ENCODE measurements at regions not wholly inside any gene's neighbourhood (a gene's known extent, or its start where the extent isn't known, plus 50 kb on each side); places are given as distances from the start of the nearest gene placed in this dataset.
A peak's percentile ranks its signal among the peaks of the same experiment; 100 is the strongest.
"Not testable (repeated sequence)": the region's sequence is repeated elsewhere in the genome, so short reads cannot be mapped to it uniquely, and the experiment has no call there.

DNA sequence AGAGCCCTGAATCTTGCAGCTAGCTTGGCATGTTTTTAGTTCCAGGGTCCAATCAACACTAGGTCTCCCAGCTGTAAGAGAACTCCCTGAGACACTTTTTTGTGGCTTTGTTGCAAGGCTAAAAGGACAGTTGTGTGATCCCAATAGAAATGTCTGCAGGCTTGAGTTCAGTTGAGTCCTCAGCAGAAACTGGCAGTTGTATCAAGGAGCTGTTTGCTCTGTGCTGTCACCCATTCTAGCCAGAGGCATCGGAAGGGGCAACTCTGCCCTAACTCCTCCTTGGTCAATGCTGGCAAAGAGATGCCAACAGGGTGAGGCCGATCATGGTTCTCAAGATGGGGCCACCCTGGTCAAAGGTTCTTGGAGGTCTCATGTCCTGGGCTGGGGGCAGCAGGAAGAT lies 224.1 kb downstream of the BUB3 start:
- DNase-seq, result no peak

DNA sequence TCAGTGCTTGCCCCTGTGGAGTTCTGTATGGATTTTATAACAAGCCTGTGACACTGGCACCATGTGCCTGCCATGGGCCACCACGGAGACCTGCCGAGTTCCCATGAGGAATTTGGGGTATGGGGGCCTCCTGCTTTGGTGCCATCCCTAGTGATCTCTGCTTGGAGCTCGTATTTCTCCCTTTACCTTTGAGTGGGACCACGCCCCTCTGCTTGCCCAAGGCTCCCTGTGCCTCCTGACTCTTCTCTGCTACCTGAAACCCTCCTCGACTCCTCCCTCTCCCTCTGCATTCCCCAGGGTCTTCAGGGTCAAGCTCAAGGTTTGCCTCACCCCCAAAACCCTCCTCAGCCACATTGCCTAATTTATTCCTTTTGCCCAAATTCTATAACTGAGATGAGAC lies 225.0 kb downstream of the BUB3 start:
- no peak for DNase-seq

DNA sequence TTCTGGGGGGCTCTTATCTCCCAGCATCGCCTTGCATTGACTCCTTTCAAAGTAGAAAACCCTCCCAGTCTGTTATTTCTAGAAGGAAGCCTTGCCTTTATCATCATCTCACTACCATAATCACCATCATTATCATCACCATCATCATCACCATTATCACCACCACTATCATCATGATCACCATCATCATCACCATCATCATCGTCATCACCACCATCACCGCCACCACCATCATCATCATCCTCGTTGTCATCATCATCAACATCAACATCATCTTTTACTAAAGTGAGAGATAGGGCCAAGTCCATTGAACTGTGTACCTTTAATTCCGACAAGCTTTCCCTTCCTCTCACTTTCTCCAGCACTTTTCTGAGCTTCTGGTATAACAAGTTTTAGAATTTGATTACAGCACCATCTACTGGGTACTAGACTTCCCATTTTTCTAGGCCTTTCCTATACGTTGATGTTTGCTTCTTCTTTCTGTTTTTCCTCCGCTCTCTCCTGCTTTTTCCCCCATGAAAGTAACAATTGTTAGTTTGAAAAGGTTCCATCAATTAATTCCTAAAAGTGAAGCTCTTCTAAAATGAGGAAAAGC lies 226.4 kb downstream of the BUB3 start:
- peak; percentile 46 for DNase-seq

DNA sequence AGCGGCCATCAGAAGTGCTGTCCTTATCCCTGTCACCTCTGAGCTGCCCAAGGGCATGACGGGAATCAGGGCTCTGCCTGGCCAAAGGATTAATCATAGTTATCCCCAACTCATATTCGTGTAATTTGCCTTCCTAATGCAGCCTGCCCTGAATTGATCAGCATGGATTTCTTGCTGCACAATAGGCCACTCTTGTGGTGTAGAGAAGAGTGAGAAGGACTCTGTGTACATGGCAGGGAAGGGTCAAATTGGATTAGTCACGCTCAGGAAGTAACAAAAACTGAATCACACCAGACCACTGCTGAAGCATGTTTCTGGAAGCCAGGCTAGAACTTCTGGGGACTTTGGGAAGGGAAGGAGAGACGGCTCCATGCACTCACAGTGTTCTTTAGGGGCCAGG lies 227.0 kb downstream of the BUB3 start:
- no peak for DNase-seq

DNA sequence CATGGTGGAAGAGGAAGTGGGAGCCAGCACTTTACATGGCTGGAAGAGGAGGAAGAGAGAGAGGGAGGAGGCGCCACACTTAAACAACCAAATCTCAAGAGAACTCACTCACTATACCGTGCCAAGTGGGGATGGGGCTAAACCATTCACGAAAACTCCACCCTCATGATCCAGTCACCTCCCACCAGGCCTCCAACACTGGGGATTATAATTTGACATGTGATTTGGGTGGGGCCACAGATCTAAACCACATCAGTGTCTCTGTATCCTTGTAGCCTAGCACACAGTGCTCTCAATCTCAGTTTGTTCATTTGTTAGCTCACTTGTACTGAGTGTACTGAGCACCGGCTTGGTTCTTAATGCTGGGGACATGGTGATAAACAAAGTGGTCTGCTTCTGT lies 228.3 kb downstream of the BUB3 start:
- no peak for DNase-seq

DNA sequence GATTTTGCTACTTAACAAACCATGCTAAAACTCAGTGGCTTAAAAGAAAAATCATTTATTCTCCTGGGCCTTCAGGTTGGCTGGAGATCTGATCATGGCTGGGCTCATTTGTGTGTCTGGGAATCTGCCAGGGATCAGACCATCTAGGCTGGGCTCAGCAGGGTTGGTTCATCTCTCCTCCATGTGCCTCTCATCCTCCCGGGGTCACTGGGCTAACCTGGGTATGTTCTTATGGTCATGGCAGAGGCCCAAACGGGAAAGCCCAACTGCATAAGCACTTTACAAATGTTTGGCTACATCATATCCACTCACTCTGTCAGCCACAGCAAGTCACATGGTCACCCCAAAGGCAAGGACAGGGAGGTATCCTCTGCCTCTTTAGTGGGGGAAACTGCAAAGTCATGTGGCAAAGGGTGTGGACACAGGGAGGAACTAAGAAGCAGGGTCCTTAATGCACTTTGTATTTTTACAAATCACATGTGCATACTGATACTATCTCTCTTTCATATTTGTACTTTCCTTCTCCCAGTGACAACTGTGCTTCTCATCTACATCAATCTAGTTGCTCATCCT lies 231.4 kb downstream of the BUB3 start:
- no peak for DNase-seq

DNA sequence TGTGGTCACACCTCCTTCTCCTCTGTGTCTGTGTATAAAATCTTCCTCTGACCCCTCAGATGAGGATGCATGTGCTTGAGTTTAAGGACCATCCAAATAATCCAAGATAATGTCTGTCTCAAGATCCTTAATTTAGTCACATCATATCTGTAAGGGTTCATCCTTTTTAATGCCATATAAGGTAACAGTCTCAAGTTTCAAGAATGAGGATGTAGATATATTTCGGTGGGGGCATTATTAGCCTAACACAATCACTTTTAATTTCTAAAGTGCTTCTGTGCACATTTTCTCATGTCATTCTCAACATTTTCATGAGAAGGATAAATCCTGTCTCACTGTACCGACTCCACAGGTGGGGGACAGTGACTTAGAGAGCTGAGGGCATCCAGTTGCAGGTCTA lies 235.3 kb downstream of the BUB3 start:
- no peak for DNase-seq

DNA sequence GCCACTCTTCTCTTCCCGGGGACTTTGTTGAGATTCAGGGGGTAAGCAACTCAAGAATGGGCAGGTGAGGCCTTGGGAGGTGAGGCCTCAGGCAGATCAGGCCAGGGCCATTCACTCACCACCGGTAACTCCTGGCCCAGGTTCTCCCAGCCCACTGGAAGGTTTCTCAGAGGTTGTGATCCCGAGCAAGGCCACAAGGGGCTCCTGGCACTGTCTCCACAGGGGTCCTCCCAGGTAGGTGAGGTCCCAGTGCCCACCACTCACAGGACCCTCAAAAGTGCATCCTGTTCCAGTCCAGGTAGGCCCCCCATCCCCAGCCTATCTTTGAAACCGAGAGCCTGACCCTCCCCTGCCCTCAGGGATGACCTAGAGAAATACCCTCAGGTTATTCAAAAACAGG lies 236.1 kb downstream of the BUB3 start:
- no peak for DNase-seq

DNA sequence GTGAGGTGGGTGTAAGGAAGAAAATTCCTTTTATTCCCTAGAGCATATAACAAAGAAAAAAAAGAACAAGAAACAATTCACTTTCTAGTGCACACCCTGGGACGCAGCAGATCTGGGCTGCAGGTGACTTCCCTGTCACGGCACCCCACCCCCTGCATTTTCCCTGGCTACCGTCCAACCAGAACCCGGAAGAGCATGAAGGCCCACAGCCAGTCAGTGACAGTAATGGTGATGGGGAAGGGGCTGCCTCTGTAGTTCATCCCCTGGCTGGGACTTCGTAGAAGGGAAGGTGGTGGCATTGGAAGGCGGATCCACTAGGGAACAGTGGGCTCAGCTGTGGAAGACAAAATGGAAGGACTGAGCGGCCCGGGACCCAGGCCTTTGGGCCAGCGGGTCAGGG lies 236.7 kb downstream of the BUB3 start:
- DNase-seq, result no peak

DNA sequence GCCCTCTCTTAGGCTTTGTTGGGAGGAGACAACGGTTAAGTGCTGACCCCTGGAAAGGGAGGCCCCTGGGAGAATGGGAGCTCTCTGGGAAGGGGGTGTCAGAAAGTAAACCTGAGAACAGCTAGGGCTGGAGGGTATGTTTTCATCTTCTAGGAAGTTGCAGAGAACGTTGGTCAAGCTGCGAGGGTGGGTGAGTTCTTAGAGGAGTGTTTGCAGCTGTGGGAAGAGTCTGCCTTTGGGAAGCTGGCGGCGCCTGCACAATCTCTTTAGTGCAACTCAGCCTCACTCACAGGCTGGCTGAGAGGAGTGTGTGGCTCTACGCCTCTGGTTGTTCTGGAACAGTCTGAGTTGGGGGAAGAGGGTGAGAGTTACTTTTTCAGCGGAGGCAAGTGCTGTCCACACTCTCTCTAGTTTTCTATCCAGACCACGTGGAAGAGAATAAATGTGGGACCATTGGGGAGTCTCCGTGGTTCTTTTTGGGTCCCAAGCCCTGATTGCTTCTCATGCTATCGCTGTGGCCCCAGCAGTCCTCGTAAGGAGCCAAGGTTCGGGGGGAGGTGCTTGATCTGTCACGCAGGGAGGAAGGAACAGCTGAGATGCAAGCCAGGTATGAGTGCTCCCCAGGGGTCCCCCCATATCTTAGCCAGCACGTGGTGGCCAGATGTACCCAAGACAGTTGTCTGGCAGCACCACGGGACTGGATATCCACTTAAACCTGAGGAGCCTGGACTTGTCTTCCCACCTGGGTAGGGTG lies 237.2 kb downstream of the BUB3 start:
- DNase-seq, result no peak

DNA sequence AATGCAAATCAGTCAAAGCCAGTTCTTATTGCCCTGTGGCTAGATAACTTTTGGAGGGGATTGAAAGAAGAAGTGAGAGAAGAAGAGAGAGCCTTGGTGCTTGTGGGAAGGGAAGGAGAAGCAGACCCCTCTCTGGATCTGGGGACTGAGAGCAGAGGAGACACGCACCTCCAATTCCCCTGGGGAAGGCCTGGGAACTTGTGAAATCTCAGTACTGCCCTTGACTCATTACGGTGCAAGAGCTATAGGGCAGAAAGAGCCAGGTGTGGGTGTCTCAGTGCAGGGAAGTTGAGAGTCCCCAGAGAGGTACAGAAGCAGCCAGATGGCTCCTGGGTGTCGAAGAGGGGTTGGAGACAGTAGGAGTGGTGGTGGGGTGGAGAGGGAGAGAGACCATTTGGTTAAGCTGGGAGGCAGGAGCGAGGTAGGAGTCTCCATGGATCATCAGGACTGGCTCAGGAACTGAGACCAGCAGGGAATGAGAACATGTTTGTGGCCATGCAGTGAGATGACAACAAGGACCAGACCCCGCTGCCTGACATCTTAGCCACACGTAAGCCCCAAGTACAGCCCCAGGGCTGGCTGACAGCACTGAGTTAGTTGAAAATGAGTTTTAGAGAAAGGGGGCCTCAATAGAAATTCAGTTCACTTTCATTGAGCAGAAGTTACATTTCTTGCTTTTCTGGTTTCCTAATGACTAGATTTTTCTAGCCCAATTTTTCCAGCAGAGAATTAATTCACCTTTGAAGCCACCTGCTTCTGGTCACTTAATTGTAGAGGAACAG lies 238.2 kb downstream of the BUB3 start:
- no peak for DNase-seq

DNA sequence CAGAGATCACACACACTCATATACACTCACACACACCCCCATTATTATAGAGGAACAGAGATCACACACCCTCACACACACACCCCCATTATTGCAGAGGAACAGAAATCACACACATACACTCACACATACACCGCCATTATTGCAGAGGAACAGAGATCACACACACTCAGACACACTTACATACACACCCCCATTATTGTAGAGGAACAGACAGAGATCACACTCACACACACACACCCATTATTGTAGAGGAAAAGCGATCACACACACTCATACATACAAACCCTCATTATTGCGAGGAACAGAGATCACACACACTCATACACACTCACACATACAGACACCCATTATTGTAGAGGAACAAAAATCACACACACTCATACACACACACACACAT lies 239.0 kb downstream of the BUB3 start:
- DNase-seq, result no peak

DNA sequence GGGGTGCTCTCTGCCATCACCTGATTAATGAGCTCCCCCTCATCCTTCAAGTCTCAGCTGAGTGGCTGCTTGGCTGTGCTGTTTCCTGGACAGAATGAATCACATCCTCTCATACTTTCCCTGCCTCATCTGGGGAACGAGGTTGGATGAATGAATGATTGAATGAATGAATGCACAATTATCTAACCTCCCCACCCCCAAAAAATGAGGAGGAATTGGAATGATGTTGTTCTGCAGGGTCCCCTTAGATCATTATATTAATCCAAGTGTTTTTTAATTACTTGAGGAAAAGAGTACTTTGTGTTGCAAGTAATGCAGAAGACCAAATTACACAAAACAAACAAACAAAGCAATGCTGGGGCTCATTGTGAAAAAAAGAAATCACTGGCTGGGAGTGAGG lies 240.2 kb downstream of the BUB3 start:
- DNase-seq, result no peak

DNA sequence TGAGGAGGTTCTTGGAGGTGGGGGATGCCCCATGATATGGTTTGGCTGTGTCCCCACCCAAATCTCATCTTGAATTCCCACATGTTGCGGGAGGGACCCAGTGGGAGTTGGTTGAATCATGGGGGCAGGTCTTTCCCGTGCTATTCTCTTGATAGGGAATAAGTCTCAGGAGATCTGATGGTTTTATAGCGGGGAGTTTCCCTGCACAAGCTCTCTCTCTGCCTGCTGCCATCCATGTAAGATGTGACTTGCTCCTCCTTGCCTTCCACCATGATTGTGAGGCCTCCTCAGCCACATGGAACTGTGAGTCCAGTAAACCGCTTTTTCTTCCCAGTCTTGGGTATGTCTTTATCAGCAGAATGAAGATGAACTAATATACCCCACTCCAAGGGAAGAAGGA lies 241.0 kb downstream of the BUB3 start:
- DNase-seq, result not testable (repeated sequence)

DNA sequence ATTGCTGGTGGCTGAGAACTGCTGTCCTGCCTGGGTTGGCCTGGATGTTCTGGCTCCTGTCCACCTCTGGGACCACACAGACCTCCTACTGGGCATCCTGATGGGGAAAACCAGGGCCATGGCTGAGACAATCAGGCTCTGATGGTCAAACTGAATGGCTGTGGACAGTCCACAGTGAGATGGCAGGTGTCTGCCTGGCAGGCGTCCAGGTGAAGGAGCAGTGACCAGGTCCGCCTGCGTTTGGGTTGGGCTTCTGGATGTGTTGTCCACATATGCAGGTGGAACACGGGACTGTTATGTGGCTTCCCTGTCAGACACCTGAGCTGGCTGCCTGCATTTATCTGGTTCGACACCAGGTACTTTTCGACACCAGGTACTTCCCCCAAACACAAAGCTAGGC lies 241.7 kb downstream of the BUB3 start:
- no peak for DNase-seq

DNA sequence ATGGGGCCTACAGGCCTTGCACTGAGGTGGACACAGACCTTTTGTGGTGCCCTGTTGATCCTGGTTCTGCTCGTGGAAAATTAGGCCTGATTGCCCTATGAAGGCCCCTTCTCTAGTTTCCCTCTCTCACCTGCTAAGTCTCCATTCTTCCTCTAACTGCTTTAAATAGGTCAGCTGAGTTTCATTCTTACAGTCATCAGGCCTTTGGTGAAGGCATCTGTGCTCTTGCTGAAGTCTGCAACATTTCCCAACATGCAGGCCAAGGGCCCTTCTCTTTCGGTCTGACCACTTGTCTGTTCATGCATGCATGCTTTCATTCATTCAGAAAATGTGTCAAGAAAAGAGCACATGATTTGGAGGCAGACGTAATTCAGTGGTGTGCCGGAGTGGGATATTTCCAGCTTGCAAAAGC lies 244.0 kb downstream of the BUB3 start:
- no peak for DNase-seq

DNA sequence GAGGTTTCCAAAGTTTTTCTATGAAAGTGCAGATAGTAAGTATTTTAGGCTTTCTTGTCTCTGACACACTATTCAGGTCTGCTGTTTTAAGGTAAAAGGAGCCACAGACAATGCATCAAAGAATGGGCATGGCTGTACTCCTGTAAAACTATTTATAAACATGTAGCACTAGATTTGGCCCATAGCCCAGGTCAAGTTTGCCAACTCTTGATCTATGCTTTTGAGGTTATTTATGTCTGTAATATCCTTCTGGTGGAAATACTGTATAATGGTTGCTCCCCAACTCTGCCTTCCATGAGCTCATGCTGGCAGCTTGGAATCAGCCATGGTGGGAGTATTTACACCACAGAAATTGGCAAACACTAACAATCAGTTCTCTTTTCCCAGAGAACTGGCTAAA lies 244.6 kb downstream of the BUB3 start:
- no peak for DNase-seq

DNA sequence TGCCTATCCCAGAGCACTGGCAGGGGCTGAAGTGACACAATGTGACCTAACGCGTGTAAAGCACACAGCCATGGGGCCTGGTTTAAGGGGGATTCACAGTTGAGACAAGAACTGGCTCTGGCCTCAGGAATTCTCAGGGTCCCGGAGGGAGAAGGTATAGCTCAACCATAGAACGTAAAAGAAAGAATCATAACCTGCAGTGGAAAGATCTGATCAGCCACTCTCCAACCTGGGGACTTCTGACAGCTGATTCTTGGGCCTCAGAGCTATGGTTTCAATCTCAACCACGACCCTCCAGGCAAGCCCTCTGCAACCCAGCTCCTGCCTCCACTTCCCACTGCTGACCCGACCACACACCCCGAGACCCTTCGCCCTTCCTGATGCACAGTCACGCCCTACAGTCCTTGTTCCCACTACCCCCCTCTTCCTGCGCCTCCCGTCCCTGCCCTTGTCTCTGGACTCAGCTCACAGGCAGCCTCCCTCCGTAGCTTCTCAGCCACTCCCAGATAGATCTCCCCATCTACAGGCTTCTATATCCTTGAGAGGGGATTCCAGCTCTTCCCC lies 245.2 kb downstream of the BUB3 start:
- no peak for DNase-seq

DNA sequence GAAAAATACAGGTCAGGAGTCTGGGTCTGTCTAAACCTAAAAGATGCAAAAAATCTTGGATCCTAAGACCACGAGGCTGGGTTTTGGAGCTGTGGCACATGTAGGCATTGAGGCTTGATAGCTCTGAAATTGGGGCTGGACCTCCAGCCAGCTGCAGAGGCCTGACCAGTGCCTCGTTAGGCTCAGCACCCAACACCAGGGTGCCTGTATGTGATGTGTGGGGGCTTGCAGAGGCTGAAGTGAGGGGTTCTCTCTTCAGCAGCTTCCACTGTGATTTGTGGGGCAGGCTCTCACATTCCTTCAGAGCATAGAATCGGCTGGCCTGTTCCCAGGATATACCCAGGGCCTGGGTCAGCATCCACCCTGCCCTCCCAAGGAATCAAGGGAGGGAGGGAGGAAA lies 247.8 kb downstream of the BUB3 start:
- no peak for DNase-seq

DNA sequence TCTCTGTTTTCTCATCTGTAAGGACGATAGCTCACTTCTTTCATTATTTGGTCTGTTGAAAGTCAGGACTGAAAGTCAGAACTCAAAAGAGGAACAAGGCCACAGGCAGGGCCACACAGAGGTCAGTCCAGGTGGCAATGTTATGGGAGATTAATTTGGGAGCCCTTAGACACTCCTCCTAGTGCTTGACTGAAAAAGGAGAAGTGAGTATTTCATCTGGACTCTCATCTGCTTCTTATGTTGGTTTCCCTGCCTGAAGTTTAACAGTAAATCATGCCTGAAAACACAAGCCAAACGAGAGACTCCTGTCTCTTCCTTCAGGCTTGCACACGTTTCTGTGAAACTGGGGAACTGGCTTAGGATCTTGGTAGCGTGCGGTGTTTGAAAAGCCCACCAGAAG lies 248.5 kb downstream of the BUB3 start:
- DNase-seq, result no peak

DNA sequence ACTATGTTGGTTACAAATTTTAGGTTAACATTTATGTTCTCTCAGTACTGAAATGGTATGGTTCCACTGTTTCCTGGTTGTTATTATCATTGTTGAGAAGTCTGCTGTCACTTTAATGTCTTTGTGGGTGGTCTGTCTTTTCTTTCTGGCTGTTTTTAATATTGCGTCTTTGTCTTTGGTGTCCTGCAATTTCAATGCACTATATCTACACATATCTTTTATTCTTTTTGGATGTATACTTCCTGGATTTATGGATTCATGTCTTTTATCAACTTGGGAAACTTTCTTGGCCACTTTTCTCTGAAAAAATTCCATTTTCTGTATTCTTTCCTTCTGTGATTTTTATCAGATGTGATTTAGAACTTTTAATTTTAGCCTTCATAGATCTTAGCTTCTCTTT lies 250.2 kb downstream of the BUB3 start:
- DNase-seq, result no peak

DNA sequence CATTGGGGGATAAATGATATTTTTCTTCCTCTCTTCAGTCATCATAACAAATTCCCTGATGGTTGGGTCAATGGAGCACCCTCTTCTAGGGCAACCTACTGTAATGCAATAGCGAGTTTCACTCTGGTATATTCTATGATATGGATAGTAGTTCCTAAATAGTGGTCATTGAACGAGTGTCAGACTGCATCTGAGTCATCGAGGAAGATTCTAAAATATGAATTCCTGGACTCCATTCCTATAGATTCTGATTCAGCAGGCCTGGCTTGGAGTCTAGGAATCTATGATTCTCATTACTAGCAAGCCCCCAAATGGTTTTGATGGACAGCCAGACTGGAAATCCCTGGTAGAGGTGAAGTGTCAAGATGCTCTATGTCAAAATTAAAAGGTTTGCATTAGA lies 254.5 kb downstream of the BUB3 start:
- DNase-seq, result no peak

DNA sequence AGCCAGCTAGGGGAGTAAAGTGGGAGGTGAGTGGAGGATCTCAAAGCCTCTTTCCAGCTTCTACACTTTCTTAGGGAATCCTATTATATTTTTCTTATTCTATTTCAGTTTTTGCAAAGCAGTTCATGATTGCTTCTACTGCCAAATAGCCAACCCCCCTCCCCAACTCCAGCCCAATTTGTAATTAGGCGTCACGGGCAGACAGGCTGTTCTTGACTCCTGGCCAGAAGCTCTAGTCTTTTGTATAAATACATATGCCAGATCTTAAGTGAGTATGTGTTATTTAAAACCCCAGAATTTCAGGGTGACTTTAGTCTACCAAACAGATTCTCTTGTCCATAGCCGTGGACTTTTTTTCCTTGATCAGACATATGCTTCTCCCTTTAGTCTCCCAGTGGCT lies 255.2 kb downstream of the BUB3 start:
- DNase-seq, result no peak

Measured in left kidney (tissue), 1 donor.